Trophoblast cell (in vitro differentiated cells and primary cell): ENCODE measurements at regions not wholly inside any gene's neighbourhood (a gene's known extent, or its start where the extent isn't known, plus 50 kb on each side); places are given as distances from the start of the nearest gene placed in this dataset.

Experiments used
- DNase-seq, 2 donors: peaks; one replicate each; pipeline ENCODE4 v3.0.0-alpha.2; 2016
- H2AFZ ChIP-seq: 2 replicates; pipeline ENCODE4 v1.6.1; 2013; ENCODE audit warnings: low read length, moderate library complexity, mild to moderate bottlenecking; ENCODE audit not compliant: insufficient read depth, poor library complexity
- H2AK5ac ChIP-seq: 2 replicates; pipeline ENCODE4 v1.6.1; 2013; ENCODE audit warnings: mild to moderate bottlenecking, low read length
- H2BK120ac ChIP-seq: 2 replicates; pipeline ENCODE4 v1.6.1; 2013; ENCODE audit warnings: low read length, mild to moderate bottlenecking, moderate library complexity; ENCODE audit not compliant: insufficient read depth, poor library complexity
- H2BK12ac ChIP-seq: 2 replicates; pipeline ENCODE4 v1.6.1; 2013; ENCODE audit warnings: mild to moderate bottlenecking, low read length, moderate library complexity
- H2BK5ac ChIP-seq: 2 replicates; pipeline ENCODE4 v1.6.1; 2013; ENCODE audit warnings: low read length, low read depth, moderate library complexity, mild to moderate bottlenecking; ENCODE audit not compliant: poor library complexity
- H3K14ac ChIP-seq: 2 replicates; pipeline ENCODE4 v1.6.1; 2013; ENCODE audit warnings: mild to moderate bottlenecking, low read length
- H3K18ac ChIP-seq: 2 replicates; pipeline ENCODE4 v1.6.1; 2013; ENCODE audit warnings: mild to moderate bottlenecking, low read length
- H3K23ac ChIP-seq: 2 replicates; pipeline ENCODE4 v1.6.1; 2013; ENCODE audit warnings: low read length
- H3K27ac ChIP-seq: 2 replicates; pipeline ENCODE4 v1.5.1; 2013; ENCODE audit warnings: low read depth, mild to moderate bottlenecking, inconsistent platforms, low read length, moderate library complexity
- H3K27me3 ChIP-seq: 2 replicates; pipeline ENCODE4 v1.6.1; 2013; ENCODE audit warnings: inconsistent platforms, mild to moderate bottlenecking, low read length, moderate library complexity; ENCODE audit not compliant: insufficient read depth
- H3K36me3 ChIP-seq, 2 experiments: 1 replicate in 1 of 2; 2 replicates in 1 of 2; pipeline ENCODE4 v1.6.1; 2013; ENCODE audit warnings: low read length in 2 of 2, mild to moderate bottlenecking in 2 of 2, moderate library complexity in 1 of 2; ENCODE audit not compliant: insufficient read depth in 2 of 2, control insufficient read depth in 1 of 2
- H3K4ac ChIP-seq: 2 replicates; pipeline ENCODE4 v1.6.1; 2013; ENCODE audit warnings: low read depth, mild to moderate bottlenecking, low read length, moderate library complexity
- H3K4me1 ChIP-seq, 2 experiments: 1 replicate in 1 of 2; 2 replicates in 1 of 2; pipeline ENCODE4 v1.6.1; 2013; ENCODE audit warnings: low read length in 2 of 2, mild to moderate bottlenecking in 2 of 2, moderate library complexity in 1 of 2; ENCODE audit not compliant: insufficient read depth in 2 of 2, control insufficient read depth in 1 of 2
- H3K4me2 ChIP-seq: 2 replicates; pipeline ENCODE4 v1.6.1; 2013; ENCODE audit warnings: inconsistent platforms, mild to moderate bottlenecking, low read length, moderate library complexity
- H3K4me3 ChIP-seq: 2 replicates; pipeline ENCODE4 v1.5.1; 2013; ENCODE audit warnings: mild to moderate bottlenecking, low read depth, low read length, inconsistent platforms
- H3K79me1 ChIP-seq: one replicate; pipeline ENCODE4 v1.6.1; 2013; ENCODE audit warnings: low read length
- H3K79me2 ChIP-seq: 2 replicates; pipeline ENCODE4 v1.6.1; 2013; ENCODE audit warnings: low read length, mild to moderate bottlenecking; ENCODE audit not compliant: control insufficient read depth, insufficient read depth, poor library complexity
- H3K9ac ChIP-seq: 2 replicates; pipeline ENCODE4 v1.6.1; 2013; ENCODE audit warnings: mild to moderate bottlenecking, low read length
- H3K9me3 ChIP-seq: 2 replicates; pipeline ENCODE4 v1.6.1; 2013; ENCODE audit warnings: low read depth, mild to moderate bottlenecking, control low read depth, inconsistent platforms, low read length; ENCODE audit not compliant: insufficient read depth
- H4K12ac ChIP-seq: 2 replicates; pipeline ENCODE4 v1.6.1; 2013; ENCODE audit warnings: low read depth, mild to moderate bottlenecking, low read length, moderate library complexity
- H4K8ac ChIP-seq: 2 replicates; pipeline ENCODE4 v1.6.1; 2013; ENCODE audit warnings: low read depth, mild to moderate bottlenecking, low read length, moderate library complexity
- H4K91ac ChIP-seq: one replicate; pipeline ENCODE4 v1.6.1; 2013; ENCODE audit warnings: low read depth, mild to moderate bottlenecking, low read length, moderate library complexity
- WGBS: extraction: QIAGEN DNeasy Blood & Tissue Kit; methylation state at CpG from one replicate; pipeline ENCODE4 v1.1.7; 2013; ENCODE audit warnings: missing lambda C conversion rate; ENCODE audit not compliant: insufficient read length, insufficient coverage; ENCODE audit errors: extremely low coverage; 5-methylcytosine and 5-hydroxymethylcytosine counted together

GRCh38 chr4:33218238-33218637 lies 2498.1 kb downstream of the PCDH7 start:
- no peaks in the 10 kb centered on the region for H3K36me3 ChIP-seq
- no peak overlapping the region for H3K9ac ChIP-seq
- H4K91ac ChIP-seq: no peak overlapping the region
- no peak overlapping the region for H2BK12ac ChIP-seq
- H4K8ac ChIP-seq: no peak overlapping the region
- H2AK5ac ChIP-seq: no peak overlapping the region
- H3K14ac ChIP-seq: no peak overlapping the region
- H3K79me1 ChIP-seq: no peaks in the 10 kb centered on the region
- H2BK5ac ChIP-seq: no peak overlapping the region
- no peak overlapping the region for H3K23ac ChIP-seq
- no peak overlapping the region for H3K4me3 ChIP-seq
- no peak overlapping the region for H4K12ac ChIP-seq
- DNase-seq: no peak
- no peak overlapping the region for H3K18ac ChIP-seq
- H3K27ac ChIP-seq: no peak overlapping the region
- no CpG with 5 or more reads among the region's 5 CpGs for WGBS
- no peak overlapping the region for H3K4ac ChIP-seq
- H3K4me2 ChIP-seq: no peak overlapping the region
- no peaks in the 10 kb centered on the region for H3K9me3 ChIP-seq
- no peak overlapping the region for H2BK120ac ChIP-seq
- no peak overlapping the region for H2AFZ ChIP-seq
- H3K79me2 ChIP-seq: no peaks in the 10 kb centered on the region
- H3K27me3 ChIP-seq: no peaks in the 10 kb centered on the region
- no peaks in the 10 kb centered on the region for H3K4me1 ChIP-seq

- Histone ChIP-seq H3K14ac (no peak overlapping the region), H3K27ac (no peak overlapping the region), H3K79me1 (no peaks in the 10 kb centered on the region), H3K23ac (no peak overlapping the region), H3K4me2 (no peak overlapping the region), H4K8ac (no peak overlapping the region), H3K4me3 (no peak overlapping the region), H3K4ac (no peak overlapping the region), H2BK5ac (no peak overlapping the region), H4K91ac (no peak overlapping the region), H2AFZ (no peak overlapping the region), H3K4me1 (no peaks in the 10 kb centered on the region), H3K36me3 (no peaks in the 10 kb centered on the region), H4K12ac (no peak overlapping the region), H3K79me2 (no peaks in the 10 kb centered on the region), H2BK120ac (no peak overlapping the region), H3K18ac (no peak overlapping the region), H3K27me3 (no peaks in the 10 kb centered on the region), H3K9ac (no peak overlapping the region), H3K9me3 (no peaks in the 10 kb centered on the region), H2BK12ac (no peak overlapping the region), H2AK5ac (no peak overlapping the region)
- no CpG with 5 or more reads among the region's 2 CpGs for WGBS
- DNase-seq: no peak
These were observed 2506.0 kb downstream of the PCDH7 start for GRCh38 chr4:33226133-33226532.

- no peaks in the 10 kb centered on the region for H3K79me2 ChIP-seq
- no peaks in the 10 kb centered on the region for H3K27me3 ChIP-seq
- H3K9ac ChIP-seq: no peak overlapping the region
- DNase-seq: no peak
- no peak overlapping the region for H2BK12ac ChIP-seq
- no peak overlapping the region for H2AFZ ChIP-seq
- H3K14ac ChIP-seq: no peak overlapping the region
- WGBS: no CpG with 5 or more reads among the region's 1 CpG
- H3K4me1 ChIP-seq: no peaks in the 10 kb centered on the region
- H3K36me3 ChIP-seq: no peaks in the 10 kb centered on the region
- H3K23ac ChIP-seq: no peak overlapping the region
- no peak overlapping the region for H2AK5ac ChIP-seq
- no peaks in the 10 kb centered on the region for H3K79me1 ChIP-seq
- no peaks in the 10 kb centered on the region for H3K9me3 ChIP-seq
- H3K4me3 ChIP-seq: no peak overlapping the region
- H3K4me2 ChIP-seq: no peak overlapping the region
- H4K8ac ChIP-seq: no peak overlapping the region
- no peak overlapping the region for H3K18ac ChIP-seq
- H3K4ac ChIP-seq: no peak overlapping the region
- no peak overlapping the region for H4K91ac ChIP-seq
- H2BK120ac ChIP-seq: no peak overlapping the region
- no peak overlapping the region for H3K27ac ChIP-seq
- H4K12ac ChIP-seq: no peak overlapping the region
- H2BK5ac ChIP-seq: no peak overlapping the region
These were observed 2506.6 kb downstream of the PCDH7 start for GRCh38 chr4:33226783-33227182.

DNA sequence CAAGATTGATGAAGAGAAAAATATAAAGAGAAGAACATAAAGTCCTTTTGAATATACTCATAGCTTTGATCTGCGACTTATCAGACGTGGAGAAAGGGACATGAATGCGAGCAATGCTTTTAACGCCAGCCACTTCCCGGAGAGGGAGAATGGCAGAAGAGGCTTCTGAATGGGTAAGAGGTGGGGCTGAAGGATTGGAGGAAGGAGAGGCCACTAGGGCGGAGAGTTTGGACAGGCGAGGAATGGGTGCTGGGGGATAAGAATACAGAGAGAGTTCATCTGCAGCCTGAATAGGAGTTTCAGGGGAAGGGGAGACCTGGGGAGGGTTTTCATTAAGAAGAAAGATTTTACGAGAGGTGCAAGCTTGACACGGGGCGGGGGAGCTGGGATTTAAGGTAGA lies 2534.9 kb downstream of the PCDH7 start:
- H3K36me3 ChIP-seq: no peaks in the 10 kb centered on the region
- no peak overlapping the region for H2AFZ ChIP-seq
- no peak for DNase-seq
- no peaks in the 10 kb centered on the region for H3K4me1 ChIP-seq
- peak overlapping the region; percentile 93 for H2BK120ac ChIP-seq
- no peak overlapping the region for H3K4ac ChIP-seq
- H3K14ac ChIP-seq: no peak overlapping the region
- H3K23ac ChIP-seq: no peak overlapping the region
- H3K9me3 ChIP-seq: no peaks in the 10 kb centered on the region
- WGBS: no CpG with 5 or more reads among the region's 10 CpGs
- H3K79me1 ChIP-seq: peaks cover 8% of the 10 kb centered on the region
- no peak overlapping the region for H3K18ac ChIP-seq
- H2BK12ac ChIP-seq: peak overlapping the region; percentile 43
- no peaks in the 10 kb centered on the region for H3K27me3 ChIP-seq
- peak overlapping the region; percentile 14 for H2AK5ac ChIP-seq
- H2BK5ac ChIP-seq: no peak overlapping the region
- no peak overlapping the region for H4K8ac ChIP-seq
- H3K4me3 ChIP-seq: no peak overlapping the region
- no peak overlapping the region for H4K12ac ChIP-seq
- H3K27ac ChIP-seq: no peak overlapping the region
- no peak overlapping the region for H3K9ac ChIP-seq
- no peak overlapping the region for H3K4me2 ChIP-seq
- H4K91ac ChIP-seq: peak overlapping the region; percentile 87
- H3K79me2 ChIP-seq: no peaks in the 10 kb centered on the region
